IPS-20b (cell line): ENCODE measurements at regions not wholly inside any gene's neighbourhood (a gene's known extent, or its start where the extent isn't known, plus 50 kb on each side); places are given as distances from the start of the nearest gene placed in this dataset.
"Not testable (repeated sequence)": the region's sequence is repeated elsewhere in the genome, so short reads cannot be mapped to it uniquely, and the experiment has no call there.

ENCODE experiments used
- H3K27ac ChIP-seq: one replicate; pipeline ENCODE4 v1.5.1; 2013; ENCODE audit warnings: low read length
- H3K27me3 ChIP-seq: 2 replicates; pipeline ENCODE4 v1.6.1; 2013; ENCODE audit warnings: mild to moderate bottlenecking, low read length, inconsistent platforms; ENCODE audit not compliant: insufficient read depth
- H3K36me3 ChIP-seq: 2 replicates; pipeline ENCODE4 v1.6.1; 2013; ENCODE audit warnings: low read depth, mild to moderate bottlenecking, inconsistent platforms, low read length, moderate library complexity; ENCODE audit not compliant: insufficient read depth
- H3K4me1 ChIP-seq: 2 replicates; pipeline ENCODE4 v1.6.1; 2013; ENCODE audit warnings: mild to moderate bottlenecking, control low read depth, inconsistent platforms, low read length, moderate library complexity; ENCODE audit not compliant: insufficient read depth
- H3K4me3 ChIP-seq: 2 replicates; pipeline ENCODE4 v1.5.1; 2013; ENCODE audit warnings: mild to moderate bottlenecking, low read length, inconsistent platforms
- H3K9ac ChIP-seq: 2 replicates; pipeline ENCODE4 v1.6.1; 2013; ENCODE audit warnings: low read depth, mild to moderate bottlenecking, inconsistent platforms, low read length, moderate library complexity
- H3K9me3 ChIP-seq: 2 replicates; pipeline ENCODE4 v1.6.1; 2013; ENCODE audit warnings: mild to moderate bottlenecking, low read depth, low read length, inconsistent platforms; ENCODE audit not compliant: insufficient read depth

GRCh38 chr11:82045748-82046457, 687.8 kb downstream of the FAM181B start:
- no peak overlapping the region for H3K9ac ChIP-seq
- no peak overlapping the region for H3K4me3 ChIP-seq
- H3K36me3 ChIP-seq = no peaks in the 10 kb centered on the region
- no peaks in the 10 kb centered on the region for H3K4me1 ChIP-seq
- H3K9me3 ChIP-seq = no peaks in the 10 kb centered on the region
- H3K27ac ChIP-seq = no peak overlapping the region
- H3K27me3 ChIP-seq = no peaks in the 10 kb centered on the region

GRCh38 chr11:82043316-82043715, 690.3 kb downstream of the FAM181B start:
- no peak overlapping the region for H3K27ac ChIP-seq
- H3K9me3 ChIP-seq = no peaks in the 10 kb centered on the region
- H3K4me1 ChIP-seq = no peaks in the 10 kb centered on the region
- H3K36me3 ChIP-seq = no peaks in the 10 kb centered on the region
- no peaks in the 10 kb centered on the region for H3K27me3 ChIP-seq
- H3K4me3 ChIP-seq = no peak overlapping the region
- H3K9ac ChIP-seq = no peak overlapping the region

- H3K27ac ChIP-seq = no peak overlapping the region
- no peak overlapping the region for H3K9ac ChIP-seq
- H3K4me3 ChIP-seq = no peak overlapping the region
- H3K9me3 ChIP-seq = no peaks in the 10 kb centered on the region
- no peaks in the 10 kb centered on the region for H3K4me1 ChIP-seq
- H3K36me3 ChIP-seq = no peaks in the 10 kb centered on the region
- H3K27me3 ChIP-seq = no peaks in the 10 kb centered on the region
These were observed 691.9 kb downstream of the FAM181B start for GRCh38 chr11:82041764-82042163.

- Histone ChIP-seq H3K36me3 (no peaks in the 10 kb centered on the region), H3K27ac (no peak overlapping the region), H3K27me3 (no peaks in the 10 kb centered on the region), H3K4me1 (no peaks in the 10 kb centered on the region), H3K9ac (no peak overlapping the region), H3K9me3 (no peaks in the 10 kb centered on the region), H3K4me3 (no peak overlapping the region)
These were observed 695.5 kb downstream of the FAM181B start for GRCh38 chr11:82038154-82038553.

- no peak overlapping the region for H3K27ac ChIP-seq
- no peaks in the 10 kb centered on the region for H3K4me1 ChIP-seq
- H3K9ac ChIP-seq = no peak overlapping the region
- H3K36me3 ChIP-seq = no peaks in the 10 kb centered on the region
- H3K4me3 ChIP-seq = no peak overlapping the region
- no peaks in the 10 kb centered on the region for H3K27me3 ChIP-seq
- no peaks in the 10 kb centered on the region for H3K9me3 ChIP-seq
These were observed 699.1 kb downstream of the FAM181B start for GRCh38 chr11:82034527-82034926.

- not testable (repeated sequence) for H3K27ac ChIP-seq, H3K9me3 ChIP-seq, H3K4me1 ChIP-seq, H3K4me3 ChIP-seq, H3K27me3 ChIP-seq, H3K9ac ChIP-seq, H3K36me3 ChIP-seq
These were observed 706.3 kb downstream of the FAM181B start for GRCh38 chr11:82027335-82027734.

GRCh38 chr11:82024760-82025159, 708.9 kb downstream of the FAM181B start:
- H3K9me3 ChIP-seq = no peaks in the 10 kb centered on the region
- no peak overlapping the region for H3K4me3 ChIP-seq
- H3K36me3 ChIP-seq = no peaks in the 10 kb centered on the region
- H3K27me3 ChIP-seq = no peaks in the 10 kb centered on the region
- H3K4me1 ChIP-seq = no peaks in the 10 kb centered on the region
- no peak overlapping the region for H3K9ac ChIP-seq
- no peak overlapping the region for H3K27ac ChIP-seq

- Histone ChIP-seq H3K4me3 (no peak overlapping the region), H3K9ac (no peak overlapping the region), H3K27me3 (no peaks in the 10 kb centered on the region), H3K36me3 (no peaks in the 10 kb centered on the region), H3K27ac (no peak overlapping the region), H3K9me3 (no peaks in the 10 kb centered on the region), H3K4me1 (no peaks in the 10 kb centered on the region)
These were observed 721.4 kb downstream of the FAM181B start for GRCh38 chr11:82012276-82012675.

- Histone ChIP-seq H3K36me3 (no peaks in the 10 kb centered on the region), H3K4me3 (no peak overlapping the region), H3K9ac (no peak overlapping the region), H3K4me1 (no peaks in the 10 kb centered on the region), H3K27ac (no peak overlapping the region), H3K27me3 (no peaks in the 10 kb centered on the region), H3K9me3 (no peaks in the 10 kb centered on the region)
These were observed 724.5 kb downstream of the FAM181B start for GRCh38 chr11:82009133-82009532.

- H3K27me3 ChIP-seq = no peaks in the 10 kb centered on the region
- H3K4me1 ChIP-seq = no peaks in the 10 kb centered on the region
- H3K36me3 ChIP-seq = no peaks in the 10 kb centered on the region
- no peak overlapping the region for H3K27ac ChIP-seq
- no peaks in the 10 kb centered on the region for H3K9me3 ChIP-seq
- H3K9ac ChIP-seq = no peak overlapping the region
- no peak overlapping the region for H3K4me3 ChIP-seq
These were observed 726.1 kb downstream of the FAM181B start for GRCh38 chr11:82007521-82007920.

GRCh38 chr11:82004537-82005213, 729.0 kb downstream of the FAM181B start:
- Histone ChIP-seq H3K36me3 (no peaks in the 10 kb centered on the region), H3K9me3 (no peaks in the 10 kb centered on the region), H3K4me3 (no peak overlapping the region), H3K4me1 (no peaks in the 10 kb centered on the region), H3K27me3 (no peaks in the 10 kb centered on the region), H3K9ac (no peak overlapping the region), H3K27ac (no peak overlapping the region)
